Trophoblast cell (in vitro differentiated cells and primary cell): ENCODE measurements at regions not wholly inside any gene's neighbourhood (a gene's known extent, or its start where the extent isn't known, plus 50 kb on each side); places are given as distances from the start of the nearest gene placed in this dataset.
A peak's percentile ranks its signal among the peaks of the same experiment; 100 is the strongest.

Source experiments
- DNase-seq, 2 donors: peaks; one replicate each; pipeline ENCODE4 v3.0.0-alpha.2; 2016
- H2AFZ ChIP-seq: 2 replicates; pipeline ENCODE4 v1.6.1; 2013; ENCODE audit warnings: low read length, moderate library complexity, mild to moderate bottlenecking; ENCODE audit not compliant: insufficient read depth, poor library complexity
- H2AK5ac ChIP-seq: 2 replicates; pipeline ENCODE4 v1.6.1; 2013; ENCODE audit warnings: mild to moderate bottlenecking, low read length
- H2BK120ac ChIP-seq: 2 replicates; pipeline ENCODE4 v1.6.1; 2013; ENCODE audit warnings: low read length, mild to moderate bottlenecking, moderate library complexity; ENCODE audit not compliant: insufficient read depth, poor library complexity
- H2BK12ac ChIP-seq: 2 replicates; pipeline ENCODE4 v1.6.1; 2013; ENCODE audit warnings: mild to moderate bottlenecking, low read length, moderate library complexity
- H2BK5ac ChIP-seq: 2 replicates; pipeline ENCODE4 v1.6.1; 2013; ENCODE audit warnings: low read length, low read depth, moderate library complexity, mild to moderate bottlenecking; ENCODE audit not compliant: poor library complexity
- H3K14ac ChIP-seq: 2 replicates; pipeline ENCODE4 v1.6.1; 2013; ENCODE audit warnings: mild to moderate bottlenecking, low read length
- H3K18ac ChIP-seq: 2 replicates; pipeline ENCODE4 v1.6.1; 2013; ENCODE audit warnings: mild to moderate bottlenecking, low read length
- H3K23ac ChIP-seq: 2 replicates; pipeline ENCODE4 v1.6.1; 2013; ENCODE audit warnings: low read length
- H3K27ac ChIP-seq: 2 replicates; pipeline ENCODE4 v1.5.1; 2013; ENCODE audit warnings: low read depth, mild to moderate bottlenecking, inconsistent platforms, low read length, moderate library complexity
- H3K27me3 ChIP-seq: 2 replicates; pipeline ENCODE4 v1.6.1; 2013; ENCODE audit warnings: inconsistent platforms, mild to moderate bottlenecking, low read length, moderate library complexity; ENCODE audit not compliant: insufficient read depth
- H3K36me3 ChIP-seq, 2 experiments: 1 replicate in 1 of 2; 2 replicates in 1 of 2; pipeline ENCODE4 v1.6.1; 2013; ENCODE audit warnings: low read length in 2 of 2, mild to moderate bottlenecking in 2 of 2, moderate library complexity in 1 of 2; ENCODE audit not compliant: insufficient read depth in 2 of 2, control insufficient read depth in 1 of 2
- H3K4ac ChIP-seq: 2 replicates; pipeline ENCODE4 v1.6.1; 2013; ENCODE audit warnings: low read depth, mild to moderate bottlenecking, low read length, moderate library complexity
- H3K4me1 ChIP-seq, 2 experiments: 1 replicate in 1 of 2; 2 replicates in 1 of 2; pipeline ENCODE4 v1.6.1; 2013; ENCODE audit warnings: low read length in 2 of 2, mild to moderate bottlenecking in 2 of 2, moderate library complexity in 1 of 2; ENCODE audit not compliant: insufficient read depth in 2 of 2, control insufficient read depth in 1 of 2
- H3K4me2 ChIP-seq: 2 replicates; pipeline ENCODE4 v1.6.1; 2013; ENCODE audit warnings: inconsistent platforms, mild to moderate bottlenecking, low read length, moderate library complexity
- H3K4me3 ChIP-seq: 2 replicates; pipeline ENCODE4 v1.5.1; 2013; ENCODE audit warnings: mild to moderate bottlenecking, low read depth, low read length, inconsistent platforms
- H3K79me1 ChIP-seq: one replicate; pipeline ENCODE4 v1.6.1; 2013; ENCODE audit warnings: low read length
- H3K79me2 ChIP-seq: 2 replicates; pipeline ENCODE4 v1.6.1; 2013; ENCODE audit warnings: low read length, mild to moderate bottlenecking; ENCODE audit not compliant: control insufficient read depth, insufficient read depth, poor library complexity
- H3K9ac ChIP-seq: 2 replicates; pipeline ENCODE4 v1.6.1; 2013; ENCODE audit warnings: mild to moderate bottlenecking, low read length
- H3K9me3 ChIP-seq: 2 replicates; pipeline ENCODE4 v1.6.1; 2013; ENCODE audit warnings: low read depth, mild to moderate bottlenecking, control low read depth, inconsistent platforms, low read length; ENCODE audit not compliant: insufficient read depth
- H4K12ac ChIP-seq: 2 replicates; pipeline ENCODE4 v1.6.1; 2013; ENCODE audit warnings: low read depth, mild to moderate bottlenecking, low read length, moderate library complexity
- H4K8ac ChIP-seq: 2 replicates; pipeline ENCODE4 v1.6.1; 2013; ENCODE audit warnings: low read depth, mild to moderate bottlenecking, low read length, moderate library complexity
- H4K91ac ChIP-seq: one replicate; pipeline ENCODE4 v1.6.1; 2013; ENCODE audit warnings: low read depth, mild to moderate bottlenecking, low read length, moderate library complexity
- WGBS: extraction: QIAGEN DNeasy Blood & Tissue Kit; methylation state at CpG from one replicate; pipeline ENCODE4 v1.1.7; 2013; ENCODE audit warnings: missing lambda C conversion rate; ENCODE audit not compliant: insufficient read length, insufficient coverage; ENCODE audit errors: extremely low coverage; 5-methylcytosine and 5-hydroxymethylcytosine counted together

DNA sequence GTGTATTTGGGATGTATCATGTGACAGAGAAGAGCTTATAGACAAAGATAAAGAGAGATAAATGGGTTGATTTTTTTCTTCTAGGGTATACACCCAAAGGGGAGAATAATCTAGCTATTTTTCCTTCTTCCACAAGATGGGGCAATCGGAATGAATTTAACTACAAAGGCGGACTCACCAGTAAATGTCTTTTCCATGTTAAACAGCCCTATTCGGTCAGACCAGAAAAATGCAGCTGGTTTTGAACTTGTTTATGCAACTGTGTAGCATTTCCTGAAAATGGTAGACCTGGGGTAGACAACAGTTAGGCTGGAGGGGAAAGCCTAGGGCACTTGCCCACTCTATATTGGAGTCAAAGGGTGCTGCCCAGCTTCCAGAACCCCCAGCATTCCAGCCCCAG, 477.1 kb downstream of the TOX3 start:
- Histone ChIP-seq H3K4me2 (no peak overlapping the region), H3K27ac (no peak overlapping the region), H4K8ac (no peak overlapping the region), H2BK5ac (no peak overlapping the region), H3K27me3 (no peaks in the 10 kb centered on the region), H3K18ac (no peak overlapping the region), H3K4me3 (no peak overlapping the region), H2BK120ac (no peak overlapping the region), H2BK12ac (no peak overlapping the region), H3K9ac (no peak overlapping the region), H3K4ac (no peak overlapping the region), H4K12ac (no peak overlapping the region), H2AK5ac (no peak overlapping the region), H3K23ac (no peak overlapping the region), H3K79me1 (no peaks in the 10 kb centered on the region), H2AFZ (no peak overlapping the region), H3K79me2 (no peaks in the 10 kb centered on the region), H4K91ac (no peak overlapping the region), H3K36me3 (no peaks in the 10 kb centered on the region), H3K9me3 (no peaks in the 10 kb centered on the region), H3K14ac (no peak overlapping the region), H3K4me1 (no peaks in the 10 kb centered on the region)
- WGBS, result no CpG with 5 or more reads among the region's 3 CpGs
- DNase-seq, result peak; percentile 18 to 66

DNA sequence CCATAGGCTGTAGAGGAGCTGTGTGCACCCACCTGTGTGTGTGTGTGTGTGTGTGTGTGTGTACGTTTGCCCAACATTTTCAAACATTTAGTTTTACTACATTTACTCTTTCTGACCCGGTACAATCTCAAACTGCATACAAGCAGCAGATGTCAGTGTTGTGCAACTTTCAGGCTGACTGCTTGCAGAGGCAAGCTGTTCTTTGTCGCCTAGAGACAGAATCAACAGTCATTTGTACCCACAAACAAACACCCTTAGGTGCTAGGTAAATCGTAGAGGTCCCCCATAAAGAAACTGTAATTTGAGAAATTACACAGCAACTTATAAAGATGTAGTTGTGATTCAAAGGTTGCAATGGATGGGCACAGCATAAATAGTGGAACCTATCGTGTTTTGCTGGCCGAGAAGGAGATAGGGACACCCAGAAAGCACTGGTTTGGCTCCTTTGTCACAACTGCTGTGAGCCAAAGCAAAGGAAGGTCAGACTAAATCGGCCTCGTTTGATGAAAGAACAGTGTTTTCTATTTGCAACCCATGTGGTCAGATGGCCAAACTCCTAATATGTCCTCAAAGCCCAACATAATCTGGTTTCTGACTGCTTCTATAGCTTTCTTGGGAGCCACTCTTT, 478.4 kb downstream of the TOX3 start:
- peak in 1 of 2 donors; percentile 19 for DNase-seq
- Histone ChIP-seq H3K79me2 (no peaks in the 10 kb centered on the region), H4K91ac (no peak overlapping the region), H3K23ac (no peak overlapping the region), H3K9ac (no peak overlapping the region), H3K27me3 (no peaks in the 10 kb centered on the region), H2BK120ac (no peak overlapping the region), H3K4ac (no peak overlapping the region), H4K8ac (no peak overlapping the region), H3K4me1 (no peaks in the 10 kb centered on the region), H3K14ac (no peak overlapping the region), H3K18ac (no peak overlapping the region), H3K4me3 (no peak overlapping the region), H3K9me3 (no peaks in the 10 kb centered on the region), H3K4me2 (no peak overlapping the region), H3K27ac (no peak overlapping the region), H4K12ac (no peak overlapping the region), H3K36me3 (no peaks in the 10 kb centered on the region), H3K79me1 (no peaks in the 10 kb centered on the region), H2BK12ac (no peak overlapping the region), H2AFZ (no peak overlapping the region), H2BK5ac (no peak overlapping the region), H2AK5ac (no peak overlapping the region)
- WGBS, result no CpG with 5 or more reads among the region's 8 CpGs

GRCh38 chr16:52066962-52067361, 480.0 kb downstream of the TOX3 start:
- Histone ChIP-seq H2AK5ac (no peak overlapping the region), H3K9ac (no peak overlapping the region), H3K4me2 (no peak overlapping the region), H3K9me3 (no peaks in the 10 kb centered on the region), H3K36me3 (no peaks in the 10 kb centered on the region), H4K12ac (no peak overlapping the region), H3K27ac (no peak overlapping the region), H4K91ac (no peak overlapping the region), H2BK12ac (no peak overlapping the region), H3K4me3 (no peak overlapping the region), H3K27me3 (no peaks in the 10 kb centered on the region), H3K4ac (no peak overlapping the region), H4K8ac (no peak overlapping the region), H3K4me1 (no peaks in the 10 kb centered on the region), H2AFZ (no peak overlapping the region), H3K18ac (no peak overlapping the region), H3K79me2 (no peaks in the 10 kb centered on the region), H3K79me1 (no peaks in the 10 kb centered on the region), H3K23ac (no peak overlapping the region), H2BK120ac (no peak overlapping the region), H2BK5ac (no peak overlapping the region), H3K14ac (no peak overlapping the region)
- DNase-seq, result no peak
- WGBS, result no CpG with 5 or more reads among the region's 2 CpGs

DNA sequence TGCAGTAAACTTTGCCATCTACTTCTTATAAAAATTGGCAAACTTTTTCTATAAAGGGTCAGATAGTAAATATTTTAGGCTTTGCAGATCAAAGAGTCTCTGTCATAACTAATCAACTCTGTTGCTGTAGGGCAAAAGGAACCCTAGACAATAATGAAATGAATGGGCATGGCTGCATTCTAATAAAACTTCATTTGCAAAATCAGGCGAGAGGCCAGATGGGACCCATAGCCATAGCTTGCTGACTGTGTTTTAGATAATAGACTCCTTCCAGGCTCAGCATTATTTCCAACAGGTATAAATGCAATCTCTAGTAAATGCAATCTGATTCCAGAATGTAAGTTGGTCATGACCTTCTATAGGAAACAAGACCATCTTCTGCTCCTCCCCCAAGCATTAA, 490.7 kb downstream of the TOX3 start:
- no peak overlapping the region for H3K4me2 ChIP-seq
- no peaks in the 10 kb centered on the region for H3K9me3 ChIP-seq
- no peak overlapping the region for H3K14ac ChIP-seq
- no peak overlapping the region for H2AK5ac ChIP-seq
- H2BK12ac ChIP-seq, result no peak overlapping the region
- no peak overlapping the region for H3K27ac ChIP-seq
- H3K9ac ChIP-seq, result no peak overlapping the region
- no peaks in the 10 kb centered on the region for H3K79me2 ChIP-seq
- no peaks in the 10 kb centered on the region for H3K79me1 ChIP-seq
- DNase-seq, result no peak
- H3K18ac ChIP-seq, result no peak overlapping the region
- H3K4ac ChIP-seq, result no peak overlapping the region
- H2BK5ac ChIP-seq, result no peak overlapping the region
- no peak overlapping the region for H3K23ac ChIP-seq
- H2AFZ ChIP-seq, result no peak overlapping the region
- no peak overlapping the region for H4K12ac ChIP-seq
- no peak overlapping the region for H4K8ac ChIP-seq
- H3K36me3 ChIP-seq, result no peaks in the 10 kb centered on the region
- no CpG with 5 or more reads among the region's 1 CpG for WGBS
- H3K27me3 ChIP-seq, result no peaks in the 10 kb centered on the region
- H3K4me3 ChIP-seq, result no peak overlapping the region
- no peak overlapping the region for H4K91ac ChIP-seq
- H3K4me1 ChIP-seq, result no peaks in the 10 kb centered on the region
- H2BK120ac ChIP-seq, result no peak overlapping the region
